Lung (tissue), 11 donors: ENCODE measurements at regions not wholly inside any gene's neighbourhood (a gene's known extent, or its start where the extent isn't known, plus 50 kb on each side); places are given as distances from the start of the nearest gene placed in this dataset.

Source experiments
- ATAC-seq: fragments of 200-7000 bp; cut with Tn5 transposase; one replicate; pipeline ENCODE4 v1.9.1; 2020; ENCODE audit warnings: moderate number of reproducible peaks; ENCODE audit not compliant: insufficient read depth, low FRiP score
- DNase-seq, 3 donors: peaks; one replicate each; pipeline ENCODE4 v3.0.0-alpha.2; 2013 to 2017
- H3K27ac ChIP-seq, 2 donors: one replicate each; pipeline ENCODE4 v1.5.1; 2013; ENCODE audit warnings: mild to moderate bottlenecking in 2 of 2, moderate library complexity in 2 of 2, control low read depth in 1 of 2, inconsistent platforms in 1 of 2, low read depth in 1 of 2, low read length in 1 of 2
- H3K27me3 ChIP-seq, 3 donors: one replicate each; pipeline ENCODE4 v1.5.1; 2013; ENCODE audit warnings: low read length in 2 of 3; ENCODE audit not compliant: control insufficient read depth in 3 of 3, insufficient read depth in 3 of 3
- H3K36me3 ChIP-seq, 4 donors: one replicate each; pipeline ENCODE4 v1.5.1; 2013; ENCODE audit warnings: low read length in 4 of 4, mild to moderate bottlenecking in 1 of 4, moderate library complexity in 1 of 4; ENCODE audit not compliant: control insufficient read depth in 4 of 4, insufficient read depth in 4 of 4
- H3K4me1 ChIP-seq, 5 donors: one replicate each; pipeline ENCODE4 v1.5.1; 2013; ENCODE audit warnings: low read length in 5 of 5, mild to moderate bottlenecking in 2 of 5, moderate library complexity in 1 of 5; ENCODE audit not compliant: control insufficient read depth in 5 of 5, insufficient read depth in 5 of 5
- H3K4me3 ChIP-seq: one replicate; pipeline ENCODE4 v1.5.1; 2013; ENCODE audit warnings: mild to moderate bottlenecking, control low read depth, moderate library complexity
- H3K9ac ChIP-seq, 2 donors: one replicate each; pipeline ENCODE4 v1.5.1; 2013; ENCODE audit warnings: low read length in 2 of 2, control low read depth in 1 of 2; ENCODE audit not compliant: insufficient read depth in 1 of 2
- H3K9me3 ChIP-seq, 4 donors: one replicate each; pipeline ENCODE4 v1.5.1; 2013; ENCODE audit warnings: low read length in 3 of 4, mild to moderate bottlenecking in 1 of 4, moderate library complexity in 1 of 4; ENCODE audit not compliant: control insufficient read depth in 4 of 4, insufficient read depth in 3 of 4
- WGBS, 2 donors: extraction: QIAGEN DNeasy Blood & Tissue Kit; methylation state at CpG; one replicate each; pipeline ENCODE4 v1.1.7; 2013; 5-methylcytosine and 5-hydroxymethylcytosine counted together
- TF ChIP-seq, protein P1 (sequence below): IDR thresholded peaks from 2 replicates; pipeline ENCODE4 v1.5.1; 2012; ENCODE audit warnings: mild to moderate bottlenecking; ENCODE audit errors: control extremely low read depth, extremely low read depth
- donor health status: control.
- donor health status: control.
- donor health status: Bipolar disorder and iron deficiency.
- donor health status: healthy.
- donor health status: DM: yes; HTN: yes; CAD: no.

DNA sequence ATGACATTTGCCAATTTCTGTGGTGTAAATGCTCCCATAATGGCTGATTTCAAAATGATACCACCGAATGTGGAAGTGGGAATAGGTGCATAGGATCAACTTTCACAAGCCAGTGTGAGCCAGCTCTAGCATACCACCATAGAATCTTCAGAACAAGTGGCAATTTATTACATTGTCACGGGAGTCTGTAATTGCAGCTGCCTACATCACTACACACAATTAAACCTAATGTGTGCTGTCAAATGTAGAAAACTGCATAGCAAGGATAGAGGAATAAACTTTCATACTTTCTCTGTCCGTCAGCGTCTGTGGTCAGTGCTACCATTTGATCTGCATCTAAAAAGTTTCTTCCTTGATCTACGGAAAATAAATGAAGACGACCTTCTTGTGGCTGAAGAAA, 417.8 kb upstream of the TOM1L1 start:
- H3K9me3 ChIP-seq, result no peaks in the 10 kb centered on the region
- no peak overlapping the region for H3K27ac ChIP-seq
- H3K27me3 ChIP-seq, result no peaks in the 10 kb centered on the region
- no peak for ATAC-seq
- no peaks in the 10 kb centered on the region for H3K36me3 ChIP-seq
- no peak overlapping the region for H3K4me3 ChIP-seq
- no peak for DNase-seq
- TF ChIP-seq, protein P1, sequence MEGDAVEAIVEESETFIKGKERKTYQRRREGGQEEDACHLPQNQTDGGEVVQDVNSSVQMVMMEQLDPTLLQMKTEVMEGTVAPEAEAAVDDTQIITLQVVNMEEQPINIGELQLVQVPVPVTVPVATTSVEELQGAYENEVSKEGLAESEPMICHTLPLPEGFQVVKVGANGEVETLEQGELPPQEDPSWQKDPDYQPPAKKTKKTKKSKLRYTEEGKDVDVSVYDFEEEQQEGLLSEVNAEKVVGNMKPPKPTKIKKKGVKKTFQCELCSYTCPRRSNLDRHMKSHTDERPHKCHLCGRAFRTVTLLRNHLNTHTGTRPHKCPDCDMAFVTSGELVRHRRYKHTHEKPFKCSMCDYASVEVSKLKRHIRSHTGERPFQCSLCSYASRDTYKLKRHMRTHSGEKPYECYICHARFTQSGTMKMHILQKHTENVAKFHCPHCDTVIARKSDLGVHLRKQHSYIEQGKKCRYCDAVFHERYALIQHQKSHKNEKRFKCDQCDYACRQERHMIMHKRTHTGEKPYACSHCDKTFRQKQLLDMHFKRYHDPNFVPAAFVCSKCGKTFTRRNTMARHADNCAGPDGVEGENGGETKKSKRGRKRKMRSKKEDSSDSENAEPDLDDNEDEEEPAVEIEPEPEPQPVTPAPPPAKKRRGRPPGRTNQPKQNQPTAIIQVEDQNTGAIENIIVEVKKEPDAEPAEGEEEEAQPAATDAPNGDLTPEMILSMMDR, result no peak
- WGBS, 2 donors, result 84% methylated on average over 6 of the region's 6 CpGs
- H3K9ac ChIP-seq, result no peak overlapping the region
- H3K4me1 ChIP-seq, result no peaks in the 10 kb centered on the region

GRCh38 chr17:54493691-54494090, 407.0 kb upstream of the TOM1L1 start:
- TF ChIP-seq, protein P1, result no peak
- ATAC-seq, result no peak
- no peak overlapping the region for H3K27ac ChIP-seq
- no peak overlapping the region for H3K9ac ChIP-seq
- no peaks in the 10 kb centered on the region for H3K27me3 ChIP-seq
- no peak for DNase-seq
- no peak overlapping the region for H3K4me3 ChIP-seq
- no peaks in the 10 kb centered on the region for H3K9me3 ChIP-seq
- no peaks in the 10 kb centered on the region for H3K4me1 ChIP-seq
- H3K36me3 ChIP-seq, result no peaks in the 10 kb centered on the region

- Histone ChIP-seq H3K4me1 (no peaks in the 10 kb centered on the region), H3K36me3 (no peaks in the 10 kb centered on the region), H3K4me3 (no peak overlapping the region), H3K27ac (no peak overlapping the region), H3K9ac (no peak overlapping the region), H3K9me3 (peaks cover 0 to 2% (median 0%) of the 10 kb centered on the region in 4 donors), H3K27me3 (no peaks in the 10 kb centered on the region)
- 72 to 79% methylated on average over 9 of the region's 9 CpGs for WGBS, 2 donors
- ATAC-seq, result no peak
- TF ChIP-seq, protein P1, result no peak
- DNase-seq, result no peak
Measured at GRCh38 chr17:54494721-54495715, 405.6 kb upstream of the TOM1L1 start.
